GM10266 (cell line): ENCODE measurements at regions not wholly inside any gene's neighbourhood (a gene's known extent, or its start where the extent isn't known, plus 50 kb on each side); places are given as distances from the start of the nearest gene placed in this dataset.

Source experiments
- DNase-seq: peaks from one replicate; pipeline ENCODE4 v3.0.0; 2012; ENCODE audit errors: extremely low spot score
- TF ChIP-seq, protein P1 (sequence below): IDR thresholded peaks from 2 replicates; pipeline ENCODE4 v1.5.1; 2012; ENCODE audit warnings: mild to moderate bottlenecking, low read depth; ENCODE audit not compliant: control insufficient read depth, insufficient read depth; ENCODE audit errors: missing control alignments

GRCh38 chr4:71287305-71287704, 51.5 kb upstream of the SLC4A4 start:
- DNase-seq: no peak
- TF ChIP-seq, protein P1, sequence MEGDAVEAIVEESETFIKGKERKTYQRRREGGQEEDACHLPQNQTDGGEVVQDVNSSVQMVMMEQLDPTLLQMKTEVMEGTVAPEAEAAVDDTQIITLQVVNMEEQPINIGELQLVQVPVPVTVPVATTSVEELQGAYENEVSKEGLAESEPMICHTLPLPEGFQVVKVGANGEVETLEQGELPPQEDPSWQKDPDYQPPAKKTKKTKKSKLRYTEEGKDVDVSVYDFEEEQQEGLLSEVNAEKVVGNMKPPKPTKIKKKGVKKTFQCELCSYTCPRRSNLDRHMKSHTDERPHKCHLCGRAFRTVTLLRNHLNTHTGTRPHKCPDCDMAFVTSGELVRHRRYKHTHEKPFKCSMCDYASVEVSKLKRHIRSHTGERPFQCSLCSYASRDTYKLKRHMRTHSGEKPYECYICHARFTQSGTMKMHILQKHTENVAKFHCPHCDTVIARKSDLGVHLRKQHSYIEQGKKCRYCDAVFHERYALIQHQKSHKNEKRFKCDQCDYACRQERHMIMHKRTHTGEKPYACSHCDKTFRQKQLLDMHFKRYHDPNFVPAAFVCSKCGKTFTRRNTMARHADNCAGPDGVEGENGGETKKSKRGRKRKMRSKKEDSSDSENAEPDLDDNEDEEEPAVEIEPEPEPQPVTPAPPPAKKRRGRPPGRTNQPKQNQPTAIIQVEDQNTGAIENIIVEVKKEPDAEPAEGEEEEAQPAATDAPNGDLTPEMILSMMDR: no peak

GRCh38 chr4:71288875-71289274, 49.9 kb upstream of the SLC4A4 start:
- DNase-seq: no peak
- TF ChIP-seq, protein P1: no peak
